Ishikawa (cell line): ENCODE measurements at regions not wholly inside any gene's neighbourhood (a gene's known extent, or its start where the extent isn't known, plus 50 kb on each side); places are given as distances from the start of the nearest gene placed in this dataset.

ENCODE experiments used
- CEBPB ChIP-seq: IDR thresholded peaks from 2 replicates; pipeline ENCODE4 v1.6.1; 2012
- CREB1 ChIP-seq: IDR thresholded peaks from 2 replicates; pipeline ENCODE4 v1.6.1; 2012; ENCODE audit warnings: low read depth
- EGR1 ChIP-seq: IDR thresholded peaks from 2 replicates; pipeline ENCODE4 v1.6.1; 2012
- EP300 ChIP-seq: IDR thresholded peaks from 2 replicates; pipeline ENCODE4 v1.6.1; 2012; ENCODE audit warnings: borderline replicate concordance
- FOXM1 ChIP-seq: IDR thresholded peaks from 2 replicates; pipeline ENCODE4 v1.6.1; 2012; ENCODE audit warnings: low read depth, borderline replicate concordance
- MAX ChIP-seq: IDR thresholded peaks from 2 replicates; pipeline ENCODE4 v1.6.1; 2012
- NFIC ChIP-seq: IDR thresholded peaks from 2 replicates; pipeline ENCODE4 v1.6.1; 2012
- RAD21 ChIP-seq: IDR thresholded peaks from 2 replicates; pipeline ENCODE4 v1.6.1; 2012; ENCODE audit warnings: low read depth
- REST ChIP-seq: IDR thresholded peaks from 2 replicates; pipeline ENCODE4 v1.6.1; 2012; ENCODE audit warnings: low read depth, mild to moderate bottlenecking
- TAF1 ChIP-seq: IDR thresholded peaks from 2 replicates; pipeline ENCODE4 v1.6.1; 2012; ENCODE audit warnings: low read depth, mild to moderate bottlenecking
- TCF12 ChIP-seq: IDR thresholded peaks from 2 replicates; pipeline ENCODE4 v1.6.1; 2012; ENCODE audit warnings: low read depth
- TEAD4 ChIP-seq: IDR thresholded peaks from 2 replicates; pipeline ENCODE4 v1.6.1; 2012
- USF1 ChIP-seq: IDR thresholded peaks from 2 replicates; pipeline ENCODE4 v1.6.1; 2012
- YY1 ChIP-seq: IDR thresholded peaks from 2 replicates; pipeline ENCODE4 v1.6.1; 2012; ENCODE audit warnings: low read depth
- ZBTB7A ChIP-seq: IDR thresholded peaks from 2 replicates; pipeline ENCODE4 v1.6.1; 2012; ENCODE audit warnings: low read depth

GRCh38 chr10:3482200-3482993 lies 302.6 kb downstream of the KLF6 start:
- peak; percentile 47; the same call in 1 of the 2 replicates for TF ChIP-seq CREB1
- peak; percentile 34; the same call in 1 of the 2 replicates for TF ChIP-seq EP300
- TF ChIP-seq TCF12 = no peak

- TF ChIP-seq MAX (no peak), CREB1 (no peak), REST (no peak), YY1 (no peak), EP300 (no peak), ZBTB7A (no peak), USF1 (no peak), TCF12 (no peak), RAD21 (no peak), NFIC (no peak), TEAD4 (no peak), TAF1 (no peak), EGR1 (no peak), FOXM1 (no peak)
Observed at GRCh38 chr10:3481496-3481895, 303.5 kb downstream of the KLF6 start.

GRCh38 chr10:3480990-3481315 lies 304.1 kb downstream of the KLF6 start:
- TF ChIP-seq CREB1 (no peak), TCF12 (no peak), USF1 (no peak), CEBPB (no peak), ZBTB7A (no peak), NFIC (no peak), YY1 (no peak), MAX (no peak), FOXM1 (no peak), EGR1 (no peak), RAD21 (no peak), REST (no peak), TAF1 (no peak), TEAD4 (no peak), EP300 (no peak)

- TF ChIP-seq YY1 (no peak), MAX (no peak), USF1 (no peak), ZBTB7A (no peak), TCF12 (no peak), TEAD4 (no peak), FOXM1 (no peak), TAF1 (no peak), EP300 (no peak), CREB1 (no peak), NFIC (no peak), REST (no peak), CEBPB (no peak)
Observed at GRCh38 chr10:3480281-3480989, 304.6 kb downstream of the KLF6 start.
